Loucy (cell line): ENCODE measurements at regions not wholly inside any gene's neighbourhood (a gene's known extent, or its start where the extent isn't known, plus 50 kb on each side); places are given as distances from the start of the nearest gene placed in this dataset.

Source experiments
- H2AFZ ChIP-seq: fragments of 200-600 bp; sonication (generic); 2 replicates; pipeline ENCODE4 v1.6.0; 2016; ENCODE audit warnings: antibody characterized with exemption, mild to moderate bottlenecking, low read length, moderate library complexity
- H3F3A ChIP-seq: fragments of 200-600 bp; 2 replicates; pipeline ENCODE4 v1.6.0; 2016; ENCODE audit warnings: antibody characterized with exemption, low read depth, mild to moderate bottlenecking
- H3K27me3 ChIP-seq: fragments of 200-600 bp; sonication (generic); 2 replicates; pipeline ENCODE4 v1.6.1; 2014; ENCODE audit warnings: low read length, mild to moderate bottlenecking; ENCODE audit not compliant: insufficient read depth, poor library complexity, severe bottlenecking
- H3K36me3 ChIP-seq: fragments of 200-600 bp; sonication (generic); 2 replicates; pipeline ENCODE4 v1.6.1; 2016; ENCODE audit warnings: low read length; ENCODE audit not compliant: insufficient read depth
- H3K4me1 ChIP-seq: fragments of 200-600 bp; sonication (generic); 2 replicates; pipeline ENCODE4 v1.5.1; 2014; ENCODE audit warnings: low read length, mild to moderate bottlenecking; ENCODE audit not compliant: insufficient read depth, poor library complexity, severe bottlenecking
- H3K4me2 ChIP-seq: fragments of 200-600 bp; sonication (generic); 2 replicates; pipeline ENCODE4 v1.6.0; 2014; ENCODE audit warnings: antibody characterized with exemption, low read length, low read depth, mild to moderate bottlenecking; ENCODE audit not compliant: poor library complexity, severe bottlenecking
- H3K4me3 ChIP-seq: fragments of 200-600 bp; sonication (generic); 2 replicates; pipeline ENCODE4 v1.5.1; 2014; ENCODE audit warnings: low read length, mild to moderate bottlenecking, mixed read lengths; ENCODE audit not compliant: poor library complexity, severe bottlenecking
- H3K79me2 ChIP-seq: fragments of 200-600 bp; sonication (generic); 2 replicates; pipeline ENCODE4 v1.6.1; 2014; ENCODE audit warnings: low read length; ENCODE audit not compliant: insufficient read depth
- H3K9ac ChIP-seq: fragments of 200-600 bp; sonication (generic); 2 replicates; pipeline ENCODE4 v1.6.0; 2014; ENCODE audit warnings: mild to moderate bottlenecking, low read depth, low read length, moderate library complexity; ENCODE audit not compliant: poor library complexity, severe bottlenecking
- H3K9me2 ChIP-seq: fragments of 200-600 bp; sonication (generic); replicated peaks from 2 replicates; pipeline ENCODE4 v1.6.1; 2016; ENCODE audit warnings: low read depth, low read length, mixed read lengths
- H3K9me3 ChIP-seq: fragments of 200-600 bp; sonication (generic); 2 replicates; pipeline ENCODE4 v1.6.1; 2014; ENCODE audit warnings: mild to moderate bottlenecking, antibody characterized with exemption, low read length, low read depth; ENCODE audit not compliant: insufficient read depth
- H4K20me1 ChIP-seq: fragments of 200-600 bp; sonication (generic); 2 replicates; pipeline ENCODE4 v1.6.0; 2014; ENCODE audit warnings: antibody characterized with exemption, low read length, mild to moderate bottlenecking; ENCODE audit not compliant: insufficient read depth, poor library complexity, severe bottlenecking
- EZH2phosphoT487 ChIP-seq: fragments of 200-600 bp; IDR thresholded peaks from 2 replicates; pipeline ENCODE4 v1.6.1; 2018; ENCODE audit warnings: antibody characterized with exemption, mild to moderate bottlenecking, moderate library complexity, borderline replicate concordance
- TF ChIP-seq, protein P1 (sequence below): fragments of 200-600 bp; sonication (generic); conservative IDR thresholded peaks from 2 replicates; pipeline ENCODE4 v1.5.1; 2014; ENCODE audit warnings: mild to moderate bottlenecking, antibody characterized with exemption, low read length

GRCh38 chr14:58769771-58770170, 132.0 kb downstream of the DACT1 start:
- H3K27me3 ChIP-seq = no peaks in the 10 kb centered on the region
- no peak overlapping the region for H3K4me2 ChIP-seq

DNA sequence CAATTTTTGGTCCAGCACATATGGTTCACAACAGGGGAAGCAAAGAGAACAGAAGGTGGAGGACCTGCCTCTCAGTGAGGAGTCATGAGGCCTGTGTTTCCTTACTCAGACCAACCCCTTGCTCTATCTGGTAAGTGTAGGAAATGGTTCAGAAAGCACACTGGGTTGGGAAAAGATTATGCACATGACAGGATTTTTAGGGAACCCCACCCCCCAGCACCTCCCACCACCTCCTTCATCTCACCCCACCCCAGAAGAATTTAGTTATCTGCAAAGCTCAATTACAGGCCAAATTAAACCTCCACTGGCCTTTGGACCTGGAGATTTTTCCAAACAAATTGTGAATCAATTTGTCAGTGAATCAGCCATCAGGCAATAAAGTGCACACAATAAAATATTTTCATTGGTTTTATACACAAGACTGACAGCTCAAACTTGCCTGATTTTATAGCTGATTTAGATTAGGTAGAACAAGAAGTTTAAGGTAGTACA, 132.8 kb downstream of the DACT1 start:
- Histone ChIP-seq H3K4me1 (no peaks in the 10 kb centered on the region), H4K20me1 (no peaks in the 10 kb centered on the region), H3K9ac (no peak overlapping the region), H2AFZ (no peak overlapping the region), H3K36me3 (no peaks in the 10 kb centered on the region), H3K27me3 (no peaks in the 10 kb centered on the region), H3K79me2 (no peaks in the 10 kb centered on the region), H3K4me2 (no peak overlapping the region), H3F3A (no peaks in the 10 kb centered on the region), H3K9me3 (no peaks in the 10 kb centered on the region), H3K4me3 (no peak overlapping the region), H3K9me2 (no peaks in the 10 kb centered on the region)
- no peak for TF ChIP-seq EZH2phosphoT487
- TF ChIP-seq, protein P1, sequence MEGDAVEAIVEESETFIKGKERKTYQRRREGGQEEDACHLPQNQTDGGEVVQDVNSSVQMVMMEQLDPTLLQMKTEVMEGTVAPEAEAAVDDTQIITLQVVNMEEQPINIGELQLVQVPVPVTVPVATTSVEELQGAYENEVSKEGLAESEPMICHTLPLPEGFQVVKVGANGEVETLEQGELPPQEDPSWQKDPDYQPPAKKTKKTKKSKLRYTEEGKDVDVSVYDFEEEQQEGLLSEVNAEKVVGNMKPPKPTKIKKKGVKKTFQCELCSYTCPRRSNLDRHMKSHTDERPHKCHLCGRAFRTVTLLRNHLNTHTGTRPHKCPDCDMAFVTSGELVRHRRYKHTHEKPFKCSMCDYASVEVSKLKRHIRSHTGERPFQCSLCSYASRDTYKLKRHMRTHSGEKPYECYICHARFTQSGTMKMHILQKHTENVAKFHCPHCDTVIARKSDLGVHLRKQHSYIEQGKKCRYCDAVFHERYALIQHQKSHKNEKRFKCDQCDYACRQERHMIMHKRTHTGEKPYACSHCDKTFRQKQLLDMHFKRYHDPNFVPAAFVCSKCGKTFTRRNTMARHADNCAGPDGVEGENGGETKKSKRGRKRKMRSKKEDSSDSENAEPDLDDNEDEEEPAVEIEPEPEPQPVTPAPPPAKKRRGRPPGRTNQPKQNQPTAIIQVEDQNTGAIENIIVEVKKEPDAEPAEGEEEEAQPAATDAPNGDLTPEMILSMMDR = no peak

More at GRCh38 chr14:58769771-58770170, 132.0 kb downstream of the DACT1 start:
- H3K9me2 ChIP-seq = no peaks in the 10 kb centered on the region
- H3K36me3 ChIP-seq = no peaks in the 10 kb centered on the region
- H3K9me3 ChIP-seq = no peaks in the 10 kb centered on the region
- H3K9ac ChIP-seq = no peak overlapping the region
- H3F3A ChIP-seq = no peaks in the 10 kb centered on the region
- TF ChIP-seq, protein P1 = no peak
- TF ChIP-seq EZH2phosphoT487 = no peak
- no peaks in the 10 kb centered on the region for H3K4me1 ChIP-seq
- no peak overlapping the region for H2AFZ ChIP-seq
- H4K20me1 ChIP-seq = no peaks in the 10 kb centered on the region
- H3K4me3 ChIP-seq = no peak overlapping the region
- H3K79me2 ChIP-seq = no peaks in the 10 kb centered on the region

GRCh38 chr14:58771016-58771415, 133.3 kb downstream of the DACT1 start:
- Histone ChIP-seq H3K36me3 (no peaks in the 10 kb centered on the region), H3F3A (no peaks in the 10 kb centered on the region)
- TF ChIP-seq, protein P1 = no peak
- TF ChIP-seq EZH2phosphoT487 = no peak

More at GRCh38 chr14:58771016-58771415, 133.3 kb downstream of the DACT1 start:
- H3K4me2 ChIP-seq = no peak overlapping the region
- H3K9ac ChIP-seq = no peak overlapping the region
- H3K4me3 ChIP-seq = no peak overlapping the region
- H4K20me1 ChIP-seq = no peaks in the 10 kb centered on the region
- no peaks in the 10 kb centered on the region for H3K9me3 ChIP-seq
- no peaks in the 10 kb centered on the region for H3K9me2 ChIP-seq
- no peak overlapping the region for H2AFZ ChIP-seq
- no peaks in the 10 kb centered on the region for H3K79me2 ChIP-seq
- H3K4me1 ChIP-seq = no peaks in the 10 kb centered on the region
- H3K27me3 ChIP-seq = no peaks in the 10 kb centered on the region
